Parathyroid adenoma (tissue), 2 donors: ENCODE measurements at regions not wholly inside any gene's neighbourhood (a gene's known extent, or its start where the extent isn't known, plus 50 kb on each side); places are given as distances from the start of the nearest gene placed in this dataset.

Source experiments
- H2AFZ ChIP-seq: fragments of 300-600 bp; sonication (generic); one replicate; pipeline ENCODE4 v1.7.0; 2017; ENCODE audit warnings: antibody characterized with exemption, mild to moderate bottlenecking
- H3K27ac ChIP-seq: fragments of 300-600 bp; sonication (generic); one replicate; pipeline ENCODE4 v1.7.0; 2017
- H3K27me3 ChIP-seq: fragments of 300-600 bp; sonication (generic); one replicate; pipeline ENCODE4 v1.7.0; 2017; ENCODE audit warnings: low read length; ENCODE audit not compliant: control insufficient read depth, insufficient read depth
- H3K36me3 ChIP-seq: fragments of 300-600 bp; sonication (generic); one replicate; pipeline ENCODE4 v1.7.0; 2017; ENCODE audit warnings: low read length; ENCODE audit not compliant: control insufficient read depth, insufficient read depth
- H3K4me1 ChIP-seq: fragments of 300-600 bp; sonication (generic); one replicate; pipeline ENCODE4 v1.7.0; 2017; ENCODE audit warnings: control low read depth
- H3K4me2 ChIP-seq: fragments of 300-600 bp; sonication (generic); one replicate; pipeline ENCODE4 v1.7.0; 2017; ENCODE audit warnings: low read length
- H3K4me3 ChIP-seq: fragments of 300-600 bp; sonication (generic); one replicate; pipeline ENCODE4 v1.7.0; 2017; ENCODE audit warnings: low read depth, low read length
- H3K79me2 ChIP-seq: fragments of 300-600 bp; sonication (generic); one replicate; pipeline ENCODE4 v1.7.0; 2017; ENCODE audit warnings: control low read depth
- H3K9ac ChIP-seq: fragments of 300-600 bp; sonication (generic); one replicate; pipeline ENCODE4 v1.7.0; 2017; ENCODE audit warnings: mild to moderate bottlenecking
- H3K9me3 ChIP-seq: fragments of 300-600 bp; sonication (generic); one replicate; pipeline ENCODE4 v1.7.0; 2017; ENCODE audit warnings: low read length; ENCODE audit not compliant: control insufficient read depth
- CTCF ChIP-seq: fragments of 300-600 bp; sonication (generic); IDR thresholded peaks from one replicate; pipeline ENCODE4 v1.7.0; 2017; ENCODE audit warnings: antibody characterized with exemption, mild to moderate bottlenecking
- donor health status: primary hyperparathyroidism.

DNA sequence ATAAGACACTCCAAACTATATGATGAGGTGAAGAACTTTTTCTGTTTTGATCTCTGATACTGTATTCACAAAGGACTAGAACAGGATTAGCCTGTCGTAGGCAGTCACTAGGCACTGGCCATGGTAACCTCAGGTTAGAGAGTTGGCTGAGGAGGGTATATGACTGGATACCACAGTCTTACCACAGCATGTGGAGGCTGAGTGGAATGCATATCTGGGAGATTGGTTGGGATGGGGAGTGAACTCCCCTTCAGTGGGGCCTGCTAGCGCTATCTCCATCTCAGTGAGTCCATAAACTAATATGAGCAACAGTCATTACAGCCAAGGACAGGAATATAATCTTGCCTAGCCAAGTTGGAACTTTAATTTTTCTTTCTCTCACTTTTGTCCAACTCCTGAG is 339.1 kb downstream of the SPATA31D1 start:
- no peak overlapping the region for H2AFZ ChIP-seq
- no peak overlapping the region for H3K4me2 ChIP-seq
- no peak overlapping the region for H3K4me3 ChIP-seq
- H3K79me2 ChIP-seq = no peaks in the 10 kb centered on the region
- no peak overlapping the region for H3K27ac ChIP-seq
- H3K9ac ChIP-seq = no peak overlapping the region
- no peak for TF ChIP-seq CTCF
- H3K9me3 ChIP-seq = no peaks in the 10 kb centered on the region
- H3K27me3 ChIP-seq = no peaks in the 10 kb centered on the region
- no peaks in the 10 kb centered on the region for H3K36me3 ChIP-seq
- H3K4me1 ChIP-seq = no peaks in the 10 kb centered on the region

GRCh38 chr9:82331079-82331478 is 342.5 kb downstream of the SPATA31D1 start:
- Histone ChIP-seq H3K4me1 (no peaks in the 10 kb centered on the region), H3K9me3 (no peaks in the 10 kb centered on the region), H3K9ac (no peak overlapping the region), H3K4me3 (no peak overlapping the region), H3K79me2 (no peaks in the 10 kb centered on the region), H3K27me3 (no peaks in the 10 kb centered on the region), H3K27ac (no peak overlapping the region), H2AFZ (no peak overlapping the region), H3K4me2 (no peak overlapping the region), H3K36me3 (no peaks in the 10 kb centered on the region)
- TF ChIP-seq CTCF = no peak

GRCh38 chr9:82332018-82332773 is 343.6 kb downstream of the SPATA31D1 start:
- no peak overlapping the region for H3K4me3 ChIP-seq
- H3K79me2 ChIP-seq = no peaks in the 10 kb centered on the region
- H3K36me3 ChIP-seq = no peaks in the 10 kb centered on the region
- TF ChIP-seq CTCF = no peak
- H3K9me3 ChIP-seq = no peaks in the 10 kb centered on the region
- H3K4me1 ChIP-seq = no peaks in the 10 kb centered on the region
- H2AFZ ChIP-seq = no peak overlapping the region
- no peak overlapping the region for H3K4me2 ChIP-seq
- no peak overlapping the region for H3K9ac ChIP-seq
- H3K27ac ChIP-seq = no peak overlapping the region
- H3K27me3 ChIP-seq = no peaks in the 10 kb centered on the region

DNA sequence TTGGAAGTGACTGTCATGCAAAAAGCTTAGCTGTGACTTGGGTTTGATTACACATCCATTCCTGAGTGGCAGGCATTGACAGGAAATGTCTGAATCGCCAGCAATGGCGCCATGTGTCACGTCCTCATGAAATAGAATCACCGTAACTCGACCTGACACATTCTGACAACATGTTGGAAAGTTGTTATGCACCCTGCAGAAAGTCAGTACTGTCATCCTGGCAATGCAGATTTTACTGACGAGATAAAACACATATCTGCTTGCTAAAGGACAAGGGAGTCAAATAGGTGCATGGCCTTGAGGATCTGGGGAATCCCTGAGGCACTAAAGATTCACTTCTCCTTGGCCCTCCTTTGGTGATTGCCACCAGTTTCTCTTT is 344.2 kb downstream of the SPATA31D1 start:
- Histone ChIP-seq H2AFZ (no peak overlapping the region), H3K27me3 (no peaks in the 10 kb centered on the region)
- TF ChIP-seq CTCF = no peak

DNA sequence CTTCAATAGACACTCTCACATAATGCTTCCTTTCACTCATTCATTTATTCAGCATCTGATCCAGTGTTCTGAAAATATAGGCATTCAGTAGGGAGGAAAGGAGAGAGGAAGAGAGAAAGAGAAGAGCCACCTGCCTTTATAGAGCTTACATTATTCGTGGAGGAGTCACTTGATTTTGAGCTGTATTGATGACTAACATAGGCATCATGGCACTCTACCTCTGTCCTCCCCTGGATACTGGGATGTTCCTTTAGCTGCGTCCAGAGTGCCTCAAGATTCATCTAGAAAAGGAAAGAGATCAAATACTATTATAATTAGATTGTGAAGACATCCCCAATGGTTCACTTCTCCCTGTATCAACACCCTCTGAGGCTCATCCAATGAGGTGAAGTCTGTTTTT is 345.1 kb downstream of the SPATA31D1 start:
- Histone ChIP-seq H3K9me3 (no peaks in the 10 kb centered on the region), H3K79me2 (no peaks in the 10 kb centered on the region), H2AFZ (no peak overlapping the region), H3K27me3 (no peaks in the 10 kb centered on the region), H3K4me2 (no peak overlapping the region), H3K9ac (no peak overlapping the region), H3K27ac (no peak overlapping the region), H3K36me3 (no peaks in the 10 kb centered on the region), H3K4me1 (no peaks in the 10 kb centered on the region), H3K4me3 (no peak overlapping the region)
- TF ChIP-seq CTCF = no peak

More for the DNA sequence above, 344.2 kb downstream of the SPATA31D1 start:
- no peak overlapping the region for H3K9ac ChIP-seq
- no peaks in the 10 kb centered on the region for H3K4me1 ChIP-seq
- H3K4me2 ChIP-seq = no peak overlapping the region
- H3K36me3 ChIP-seq = no peaks in the 10 kb centered on the region
- H3K9me3 ChIP-seq = no peaks in the 10 kb centered on the region
- H3K79me2 ChIP-seq = no peaks in the 10 kb centered on the region
- no peak overlapping the region for H3K4me3 ChIP-seq
- H3K27ac ChIP-seq = no peak overlapping the region
